ENCODE measurements at regions not wholly inside any gene's neighbourhood (a gene's known extent, or its start where the extent isn't known, plus 50 kb on each side); places are given as distances from the start of the nearest gene placed in this dataset.

DNA sequence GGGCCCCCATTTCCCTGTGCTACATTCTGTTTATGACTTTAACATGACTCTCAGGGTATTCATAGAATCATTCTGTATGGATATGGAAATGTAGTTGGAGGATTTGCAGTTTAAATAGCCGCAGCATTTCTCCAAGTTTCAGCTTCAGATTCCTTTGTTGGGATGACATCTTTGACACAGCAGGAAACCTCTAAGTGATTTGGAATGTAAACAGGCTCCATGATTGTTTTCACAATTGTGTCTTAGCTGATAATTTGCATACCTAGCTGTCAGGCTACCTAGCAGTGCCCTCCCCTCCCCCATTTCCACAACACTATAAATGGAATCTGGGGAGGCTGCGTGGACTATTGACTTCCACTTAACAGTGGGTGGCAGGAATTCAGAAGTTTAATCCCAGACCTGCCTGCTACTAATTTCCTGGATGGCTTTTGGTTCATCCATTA, 290.2 kb downstream of the HLX start:
- Histone ChIP-seq H3K9me3 (ENCODE audit: control insufficient read depth, low read length) (peaks cover 22% of the 10 kb centered on the region), H3K36me3 (ENCODE audit: control insufficient read depth, insufficient read depth, low read length) (no peaks in the 10 kb centered on the region), H3K4me1 (ENCODE audit: control insufficient read depth, insufficient read depth, low read length) (peaks cover 12% of the 10 kb centered on the region), H3K4me3 (ENCODE audit: low read length) (no peak overlapping the region), H3K27me3 (ENCODE audit: control insufficient read depth, insufficient read depth, low read length, poor library complexity, severe bottlenecking) (no peaks in the 10 kb centered on the region), H3K9ac (ENCODE audit: extremely low read depth, low read length, poor library complexity, severe bottlenecking) (peak overlapping the region; percentile 7), H3K27ac (ENCODE audit: low read depth, low read length) (peak overlapping the region; percentile 1)
- Mint-ChIP-seq H3K27me3 (ENCODE audit: insufficient read depth) (no peaks in the 10 kb centered on the region), H3K27ac (peak overlapping the region; percentile 92), H3K4me3 (no peak overlapping the region), H3K36me3 (ENCODE audit: low read depth) (peaks cover 3% of the 10 kb centered on the region), H3K4me1 (peaks cover 42% of the 10 kb centered on the region), H3K9me3 (peaks cover 5% of the 10 kb centered on the region)
- TF ChIP-seq, protein P1, sequence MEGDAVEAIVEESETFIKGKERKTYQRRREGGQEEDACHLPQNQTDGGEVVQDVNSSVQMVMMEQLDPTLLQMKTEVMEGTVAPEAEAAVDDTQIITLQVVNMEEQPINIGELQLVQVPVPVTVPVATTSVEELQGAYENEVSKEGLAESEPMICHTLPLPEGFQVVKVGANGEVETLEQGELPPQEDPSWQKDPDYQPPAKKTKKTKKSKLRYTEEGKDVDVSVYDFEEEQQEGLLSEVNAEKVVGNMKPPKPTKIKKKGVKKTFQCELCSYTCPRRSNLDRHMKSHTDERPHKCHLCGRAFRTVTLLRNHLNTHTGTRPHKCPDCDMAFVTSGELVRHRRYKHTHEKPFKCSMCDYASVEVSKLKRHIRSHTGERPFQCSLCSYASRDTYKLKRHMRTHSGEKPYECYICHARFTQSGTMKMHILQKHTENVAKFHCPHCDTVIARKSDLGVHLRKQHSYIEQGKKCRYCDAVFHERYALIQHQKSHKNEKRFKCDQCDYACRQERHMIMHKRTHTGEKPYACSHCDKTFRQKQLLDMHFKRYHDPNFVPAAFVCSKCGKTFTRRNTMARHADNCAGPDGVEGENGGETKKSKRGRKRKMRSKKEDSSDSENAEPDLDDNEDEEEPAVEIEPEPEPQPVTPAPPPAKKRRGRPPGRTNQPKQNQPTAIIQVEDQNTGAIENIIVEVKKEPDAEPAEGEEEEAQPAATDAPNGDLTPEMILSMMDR (conservative IDR thresholded peaks at IDR 0.05) = no peak
- WGBS, 2 experiments (ENCODE audit: insufficient coverage in 1 of 2, insufficient read length in 1 of 2) = 7 to 9% methylated on average over 2 of the region's 2 CpGs
- peak; percentile 79 for DNase-seq

DNA sequence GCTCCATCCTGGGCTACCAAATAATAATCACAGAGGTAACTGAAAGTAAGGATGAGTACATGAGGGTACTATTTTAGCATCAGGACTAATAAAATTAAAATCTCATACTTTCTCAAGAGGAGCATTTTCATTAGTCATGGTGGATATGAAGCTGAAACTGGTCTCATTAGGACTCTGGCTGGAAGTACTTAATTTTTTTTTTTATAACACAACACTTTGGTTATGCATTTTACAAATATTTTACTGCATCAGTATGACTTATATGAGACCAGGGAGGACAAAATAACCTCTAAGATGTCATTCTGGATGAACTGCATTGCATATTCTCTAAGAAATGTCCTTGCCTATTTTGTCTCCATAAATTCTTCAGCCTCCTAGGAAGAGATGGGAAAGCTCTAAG, 290.9 kb downstream of the HLX start:
- TF ChIP-seq, protein P1 (conservative IDR thresholded peaks at IDR 0.05) = no peak
- DNase-seq = no peak
- H3K36me3 ChIP-seq (ENCODE audit: control insufficient read depth, insufficient read depth, low read length) = no peaks in the 10 kb centered on the region
- Mint-ChIP-seq H3K4me1 (peaks cover 45% of the 10 kb centered on the region), H3K27me3 (ENCODE audit: insufficient read depth) (no peaks in the 10 kb centered on the region), H3K36me3 (ENCODE audit: low read depth) (peaks cover 3% of the 10 kb centered on the region), H3K27ac (no peak overlapping the region), H3K4me3 (no peak overlapping the region), H3K9me3 (peaks cover 5% of the 10 kb centered on the region)
- H3K9ac ChIP-seq (ENCODE audit: extremely low read depth, low read length, poor library complexity, severe bottlenecking) = no peak overlapping the region
- H3K9me3 ChIP-seq (ENCODE audit: control insufficient read depth, low read length) = peaks cover 22% of the 10 kb centered on the region
- H3K27me3 ChIP-seq (ENCODE audit: control insufficient read depth, insufficient read depth, low read length, poor library complexity, severe bottlenecking) = no peaks in the 10 kb centered on the region
- no peak overlapping the region for H3K27ac ChIP-seq (ENCODE audit: low read depth, low read length)
- H3K4me3 ChIP-seq (ENCODE audit: low read length) = peak overlapping the region; percentile 7
- peaks cover 12% of the 10 kb centered on the region for H3K4me1 ChIP-seq (ENCODE audit: control insufficient read depth, insufficient read depth, low read length)

DNA sequence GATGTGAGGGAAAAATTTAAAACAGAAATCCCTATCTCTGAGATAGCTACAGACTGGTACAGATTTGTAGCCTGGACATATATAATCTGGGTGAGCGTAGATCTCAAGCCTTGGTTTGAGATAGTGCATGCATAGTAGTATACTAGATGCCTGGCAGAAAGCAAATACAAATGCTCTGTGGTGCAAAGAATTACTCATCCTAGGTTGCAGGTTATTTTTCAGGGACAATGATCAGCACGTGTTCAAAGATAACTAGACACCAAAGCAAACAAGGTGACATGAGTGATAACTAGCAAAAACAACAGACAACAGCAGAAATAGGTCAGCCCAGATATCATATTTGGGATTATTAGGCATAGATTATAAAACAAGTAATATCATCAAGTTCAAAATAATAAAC, 292.5 kb downstream of the HLX start:
- Histone ChIP-seq H3K9ac (ENCODE audit: extremely low read depth, low read length, poor library complexity, severe bottlenecking) (no peak overlapping the region), H3K4me1 (ENCODE audit: control insufficient read depth, insufficient read depth, low read length) (peaks cover 11% of the 10 kb centered on the region), H3K36me3 (ENCODE audit: control insufficient read depth, insufficient read depth, low read length) (no peaks in the 10 kb centered on the region), H3K27ac (ENCODE audit: low read depth, low read length) (no peak overlapping the region), H3K4me3 (ENCODE audit: low read length) (peak overlapping the region; percentile 6), H3K27me3 (ENCODE audit: control insufficient read depth, insufficient read depth, low read length, poor library complexity, severe bottlenecking) (no peaks in the 10 kb centered on the region), H3K9me3 (ENCODE audit: control insufficient read depth, low read length) (peaks cover 22% of the 10 kb centered on the region)
- 85 to 96% methylated on average over 2 of the region's 2 CpGs for WGBS, 2 experiments (ENCODE audit: insufficient coverage in 1 of 2, insufficient read length in 1 of 2)
- Mint-ChIP-seq H3K27ac (no peak overlapping the region), H3K27me3 (ENCODE audit: insufficient read depth) (no peaks in the 10 kb centered on the region), H3K4me3 (no peak overlapping the region), H3K36me3 (ENCODE audit: low read depth) (peaks cover 3% of the 10 kb centered on the region), H3K4me1 (peaks cover 30% of the 10 kb centered on the region), H3K9me3 (peaks cover 5% of the 10 kb centered on the region)
- no peak for DNase-seq
- TF ChIP-seq, protein P1 (conservative IDR thresholded peaks at IDR 0.05) = no peak
